ENCODE measurements at regions not wholly inside any gene's neighbourhood (a gene's known extent, or its start where the extent isn't known, plus 50 kb on each side); places are given as distances from the start of the nearest gene placed in this dataset.

DNA sequence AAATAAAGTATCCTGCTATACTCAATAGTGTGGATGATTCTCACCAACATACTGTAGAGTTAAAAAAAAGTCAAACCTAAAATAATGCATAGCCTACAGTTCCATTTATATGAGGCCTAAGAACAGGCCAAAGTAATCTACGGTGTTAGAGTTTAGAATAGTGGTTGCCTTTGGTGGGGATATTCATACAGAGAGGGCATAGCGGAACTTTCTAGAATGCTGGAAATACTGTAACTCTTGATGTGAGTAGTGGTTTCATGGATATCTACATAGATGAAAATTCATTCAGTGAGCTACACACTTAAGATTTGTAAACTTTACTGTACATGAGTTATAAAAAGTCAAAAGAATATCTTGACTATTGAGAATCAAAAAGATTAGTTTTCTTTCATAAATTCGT, 349.9 kb upstream of the NFE2L3 start:
- intact Hi-C loops (cut with micrococcal nuclease), result no loop called here

DNA sequence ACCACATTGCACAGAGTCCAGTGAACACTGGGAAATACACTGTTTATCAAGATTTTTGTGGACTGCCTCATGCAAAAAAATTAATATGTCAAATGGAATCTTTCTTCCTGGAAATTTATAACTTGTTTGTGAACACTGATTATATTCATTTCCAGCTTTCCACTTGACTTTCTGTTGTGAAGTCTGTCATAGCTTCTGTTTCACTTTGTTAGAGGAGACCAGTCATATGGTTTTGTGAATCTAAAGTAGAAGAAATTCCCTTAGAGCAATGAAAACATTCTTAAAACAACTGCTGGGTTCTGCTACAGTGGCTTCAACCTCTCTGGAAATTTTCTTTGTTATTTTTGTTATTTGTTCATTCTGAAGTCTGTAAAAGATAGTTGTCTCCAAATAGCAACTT, 349.5 kb upstream of the NFE2L3 start:
- intact Hi-C loops (cut with micrococcal nuclease), result no loop called here

DNA sequence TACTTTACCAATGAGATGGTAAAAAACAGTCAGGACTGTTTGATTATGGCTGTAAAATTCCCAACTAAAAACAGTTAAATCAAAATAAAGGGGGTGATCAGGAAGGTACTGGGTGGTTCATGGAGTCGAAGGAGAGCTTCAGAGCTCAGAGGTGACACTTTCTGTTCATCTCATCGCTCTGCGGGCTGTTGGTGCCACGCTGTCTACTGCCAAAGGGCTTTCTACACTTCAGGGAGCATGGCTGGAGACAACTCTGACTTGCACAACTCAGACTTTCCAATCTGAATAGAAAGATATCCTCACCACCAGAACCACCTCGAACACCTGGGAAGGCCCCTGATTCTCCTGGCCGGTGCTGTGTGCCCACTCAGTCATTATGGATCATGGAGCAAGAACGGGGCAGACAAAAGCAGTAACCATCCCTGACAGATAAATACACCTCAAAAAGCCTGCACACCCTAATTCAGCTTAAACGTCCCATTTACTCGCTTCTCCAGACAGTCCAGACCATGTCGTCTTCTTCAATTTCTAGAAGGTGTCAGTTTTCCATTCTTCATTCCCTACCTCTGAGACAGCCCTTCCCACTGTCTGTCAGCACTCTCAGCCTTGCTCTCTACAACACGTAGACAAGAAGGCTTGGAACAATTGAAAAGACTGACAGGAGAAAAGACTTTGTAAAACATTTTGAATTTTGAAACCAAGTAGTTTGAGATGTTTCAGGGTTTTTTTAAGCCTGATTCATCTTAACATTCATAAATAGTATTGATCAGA, 348.7 kb upstream of the NFE2L3 start:
- intact Hi-C loops (cut with micrococcal nuclease), result no loop called here

DNA sequence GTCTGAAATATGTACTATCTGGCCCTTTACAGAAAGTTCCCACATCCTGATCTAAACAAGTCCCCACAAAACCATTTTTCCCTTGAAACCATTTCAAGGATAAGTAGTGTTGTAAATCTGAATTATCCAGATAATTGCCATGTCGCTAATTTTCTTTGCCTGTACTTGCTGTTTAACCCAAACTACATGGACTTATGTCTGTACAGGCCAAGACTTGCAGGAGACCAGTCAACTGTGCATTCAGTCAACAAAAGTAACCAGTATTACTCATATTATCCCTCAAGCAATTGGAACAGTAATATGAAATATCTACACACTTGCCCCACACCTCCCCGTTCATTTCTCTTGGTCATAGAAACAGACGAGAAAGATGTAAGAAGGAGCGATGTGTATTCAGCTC, 347.8 kb upstream of the NFE2L3 start:
- intact Hi-C loops (cut with micrococcal nuclease), result no loop called here

DNA sequence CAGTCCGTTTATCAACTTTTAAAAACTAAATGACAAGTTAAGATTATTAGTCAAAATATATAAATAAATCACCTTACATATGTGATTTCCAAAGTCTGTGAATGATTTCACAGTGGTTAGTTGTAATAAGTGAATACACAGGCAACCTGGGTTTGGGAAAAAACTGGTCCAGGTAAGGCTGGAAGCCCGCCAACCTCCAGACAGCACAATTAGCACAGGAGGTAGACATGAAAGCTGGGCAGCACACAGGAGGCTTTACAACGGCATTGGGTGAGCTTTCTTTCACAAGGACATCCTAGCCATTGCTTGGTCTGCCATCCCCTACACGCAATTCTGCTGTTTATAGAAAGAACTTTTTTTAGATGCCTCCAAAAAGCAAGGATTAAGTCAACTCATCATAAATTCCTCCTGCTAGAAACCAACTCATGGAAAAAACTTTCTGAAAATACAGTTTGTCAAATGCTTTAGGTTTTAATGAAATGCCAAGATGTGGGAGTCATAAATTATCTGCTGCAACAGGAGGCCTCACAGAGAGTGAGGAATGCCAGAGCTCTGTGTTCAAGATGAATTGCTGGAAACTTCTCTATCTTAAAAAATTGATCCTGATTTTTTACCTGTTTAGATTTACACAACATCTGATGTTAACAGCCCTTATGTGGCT, 346.8 kb upstream of the NFE2L3 start:
- intact Hi-C loops (cut with micrococcal nuclease), result no loop called here

DNA sequence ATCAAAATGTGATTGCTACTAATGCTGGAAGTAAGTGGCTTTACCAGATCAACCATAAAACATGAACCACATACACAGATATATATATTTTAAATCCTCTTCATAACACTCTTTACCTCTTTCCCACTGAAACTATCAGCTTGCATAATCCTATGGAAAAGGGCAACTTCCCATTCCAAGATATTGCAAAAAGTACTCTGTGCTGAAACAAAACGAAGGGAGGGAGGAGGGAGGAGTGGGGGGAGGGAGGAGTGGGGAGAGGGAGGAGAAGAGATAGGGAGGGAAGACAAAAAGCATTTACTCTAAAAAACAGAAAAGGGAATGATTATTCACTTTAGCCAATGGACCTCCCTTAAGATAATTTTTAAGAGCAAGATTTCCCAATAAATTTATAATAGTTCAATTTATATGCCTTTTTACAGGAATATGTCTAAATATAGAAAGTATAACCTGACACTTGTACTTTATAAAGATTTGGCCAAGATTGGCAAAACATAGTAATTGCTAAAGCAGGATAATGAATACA, 344.8 kb upstream of the NFE2L3 start:
- intact Hi-C loops (cut with micrococcal nuclease), result no loop called here

DNA sequence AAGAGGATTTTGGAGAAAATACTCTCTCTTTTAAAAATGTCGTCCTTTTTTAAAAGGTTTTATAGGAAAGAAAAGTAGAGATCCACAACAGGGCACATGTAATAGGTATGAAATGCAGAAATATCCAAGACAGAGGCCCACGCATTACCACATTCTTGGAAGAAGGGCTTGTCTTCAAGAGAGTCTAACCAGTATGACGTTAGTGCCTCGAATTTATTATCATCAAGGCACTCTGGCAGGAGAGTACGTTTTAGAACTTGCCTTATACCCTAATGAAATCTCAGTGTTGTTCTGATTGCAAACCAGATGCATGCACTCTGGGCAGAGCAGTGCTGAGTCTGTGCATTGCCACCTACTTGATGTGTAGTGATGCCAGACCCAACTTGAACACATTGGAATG, 342.6 kb upstream of the NFE2L3 start:
- intact Hi-C loops (cut with micrococcal nuclease), result no loop called here

DNA sequence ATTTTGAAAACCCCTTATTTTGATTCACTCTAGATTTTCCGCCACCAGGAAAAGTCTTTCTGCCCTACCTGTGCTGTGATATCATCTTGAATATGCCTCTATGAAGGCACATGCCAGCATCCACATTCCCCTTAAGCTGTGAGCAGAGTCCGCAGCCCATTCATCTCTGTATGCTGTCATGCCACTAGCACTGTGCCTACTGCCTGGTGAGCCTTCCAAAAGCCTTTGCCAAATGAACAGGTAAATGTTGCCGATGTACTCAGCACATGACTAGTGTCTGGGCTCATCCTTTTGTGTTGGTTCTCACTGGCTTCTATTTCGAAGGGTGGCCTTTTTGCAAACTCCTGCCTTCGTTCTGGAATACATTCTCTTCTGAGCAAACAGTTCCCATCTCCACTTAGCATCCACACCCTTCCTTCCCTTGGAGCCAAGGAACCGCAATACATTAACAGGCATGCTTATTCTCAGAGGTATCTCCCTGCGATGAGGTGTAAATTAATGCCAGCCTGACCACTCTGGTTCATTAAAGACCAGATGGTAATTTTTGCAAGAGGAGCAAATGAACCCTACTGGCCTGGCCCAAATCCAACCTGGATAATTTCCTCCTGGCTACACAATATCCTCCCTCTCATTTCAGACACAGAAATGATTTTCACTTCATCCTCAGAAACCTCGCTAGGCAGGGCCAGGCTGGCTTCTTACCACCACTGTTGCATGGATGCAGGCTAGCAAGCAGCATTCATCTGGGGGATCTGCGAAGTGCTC, 339.7 kb upstream of the NFE2L3 start:
- intact Hi-C loops (cut with micrococcal nuclease), result no loop called here

DNA sequence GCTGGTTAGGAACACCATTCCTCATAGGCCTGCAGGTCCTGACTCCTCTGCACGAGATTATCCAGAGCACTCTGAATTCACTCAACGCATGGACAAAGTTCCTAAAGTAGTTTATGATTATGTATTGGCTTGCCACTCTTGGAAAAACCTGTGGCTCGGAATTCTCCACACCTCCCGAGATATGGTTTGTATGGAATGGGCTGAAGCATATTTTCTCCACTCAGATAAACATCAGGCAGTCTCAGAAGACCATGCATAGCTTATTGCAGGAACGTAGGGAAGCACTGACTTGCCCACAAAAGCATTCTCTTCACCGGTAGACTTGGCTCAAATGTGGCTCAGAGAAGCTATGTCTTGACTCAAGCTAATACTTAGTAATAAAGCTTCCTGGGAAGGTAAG, 338.6 kb upstream of the NFE2L3 start:
- intact Hi-C loops (cut with micrococcal nuclease), result no loop called here

DNA sequence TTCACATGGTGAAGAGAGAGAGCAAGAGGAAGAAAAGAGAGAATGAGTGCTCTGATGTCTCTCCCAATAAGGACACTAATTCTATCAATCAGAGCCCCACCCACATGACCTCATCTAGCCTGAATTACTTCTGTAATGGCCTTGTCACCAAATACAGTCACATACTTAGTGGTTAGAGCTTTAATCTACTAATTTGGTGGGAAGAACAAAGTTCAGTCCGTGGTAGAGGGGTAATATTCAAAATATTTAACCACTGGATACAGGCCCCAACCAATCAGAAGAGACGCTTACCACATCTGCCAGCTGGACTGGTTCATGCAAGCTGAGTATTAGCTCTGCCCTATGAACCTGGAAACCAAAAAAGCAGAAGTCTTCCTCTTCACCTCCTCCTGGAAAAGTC, 336.3 kb upstream of the NFE2L3 start:
- intact Hi-C loops (cut with micrococcal nuclease), result no loop called here

DNA sequence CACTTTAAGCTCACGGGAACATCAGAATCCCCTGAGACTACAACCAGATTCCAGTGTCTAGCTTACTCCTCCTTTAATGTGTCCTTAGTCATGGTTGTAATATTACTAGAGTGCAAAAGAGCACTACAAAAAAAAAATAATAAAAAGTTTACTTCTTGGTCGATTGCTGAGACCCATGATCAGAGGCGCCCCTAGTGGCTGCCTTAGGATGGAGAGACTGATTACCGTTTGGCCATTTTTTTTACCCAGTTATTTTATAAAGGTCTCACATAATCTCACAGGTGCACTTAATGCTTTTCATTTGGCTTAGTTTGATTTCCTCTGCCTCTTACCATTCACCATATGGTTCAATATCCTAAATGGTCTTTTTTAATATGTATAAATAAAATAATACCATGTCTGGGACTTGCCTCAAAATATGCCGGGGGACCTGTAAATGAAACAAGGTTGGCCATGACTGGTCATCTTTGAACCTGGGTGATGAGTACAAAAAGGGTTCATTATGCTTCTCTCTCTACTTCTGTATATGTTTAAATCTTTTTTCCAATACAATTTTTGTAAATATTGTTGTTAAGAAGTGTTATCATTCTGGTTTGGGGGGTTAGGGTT, 331.5 kb upstream of the NFE2L3 start:
- intact Hi-C loops (cut with micrococcal nuclease), result no loop called here

DNA sequence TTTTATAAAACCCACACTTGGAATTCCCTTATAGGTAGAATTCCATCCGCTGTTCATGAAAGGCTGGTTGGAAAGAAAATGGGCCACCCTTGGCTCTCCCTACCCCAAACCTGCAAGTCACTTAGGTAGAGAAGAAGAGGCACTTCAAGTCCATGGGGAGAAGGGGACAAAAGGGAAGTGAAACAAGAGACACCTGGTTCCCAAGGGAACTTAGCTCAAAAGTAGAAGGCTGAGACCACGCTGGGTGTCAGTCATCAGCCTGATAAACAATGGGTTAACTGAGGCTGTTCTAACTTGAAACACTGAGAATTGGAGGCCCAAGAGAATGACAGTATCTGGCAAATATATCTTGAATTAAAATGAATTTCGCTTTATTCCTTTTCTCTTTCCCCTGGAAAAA, 330.8 kb upstream of the NFE2L3 start:
- intact Hi-C loops (cut with micrococcal nuclease), result no loop called here

DNA sequence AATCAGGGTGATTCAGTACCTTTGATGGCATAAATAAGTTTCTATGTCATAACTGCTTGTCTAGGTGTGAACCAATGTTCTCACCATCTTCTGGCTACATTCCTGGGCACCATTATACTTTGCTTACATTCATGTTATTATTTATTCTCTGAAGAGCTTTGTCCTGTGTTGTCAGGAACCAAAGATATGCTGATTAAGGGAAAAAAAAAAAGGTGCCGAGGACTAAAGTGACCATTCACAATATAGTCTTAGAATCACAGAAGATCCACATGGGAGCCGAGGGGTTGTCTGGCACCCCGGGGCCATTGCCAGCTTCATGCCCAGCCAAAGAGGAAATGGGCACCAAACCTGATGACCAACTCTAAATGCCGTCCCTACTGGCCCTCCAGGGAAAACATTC, 329.2 kb upstream of the NFE2L3 start:
- intact Hi-C loops (cut with micrococcal nuclease), result no loop called here

DNA sequence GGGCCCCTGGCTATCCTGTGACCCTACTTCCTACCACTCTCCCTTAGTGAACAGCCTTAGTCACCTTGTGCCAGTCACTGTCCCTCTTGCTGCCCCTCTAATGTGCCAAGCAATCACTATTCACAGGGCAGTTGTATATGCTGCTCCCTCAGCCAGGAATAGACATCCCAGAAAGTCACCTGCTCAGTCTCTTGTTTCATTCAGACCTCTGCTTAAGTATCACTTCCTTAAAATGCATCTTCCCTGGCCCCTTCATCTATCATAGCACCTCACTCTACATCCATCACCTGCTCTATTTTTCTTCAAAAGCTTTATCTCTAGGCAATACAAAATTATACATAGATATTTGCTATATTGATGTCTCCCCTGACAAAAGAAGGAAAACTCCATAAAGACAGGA, 328.4 kb upstream of the NFE2L3 start:
- intact Hi-C loops (cut with micrococcal nuclease), result no loop called here

DNA sequence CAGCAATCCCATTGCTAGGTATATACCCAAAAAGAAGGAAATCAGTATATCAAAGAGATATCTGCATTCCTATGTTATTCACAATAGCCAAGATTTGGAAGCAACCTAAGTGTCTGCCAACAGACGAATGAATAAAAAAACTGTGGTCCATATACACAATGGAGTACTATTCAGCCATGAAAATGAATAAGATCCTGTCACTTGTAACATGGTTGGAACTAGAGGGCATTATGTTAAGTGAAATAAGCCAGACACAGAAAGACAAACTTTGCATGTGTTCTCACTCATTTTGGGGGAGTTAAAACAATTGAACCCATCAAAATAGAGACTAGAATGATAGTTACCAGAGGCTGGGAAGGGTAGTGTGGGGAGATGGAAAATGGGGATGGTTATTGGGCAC, 323.5 kb upstream of the NFE2L3 start:
- intact Hi-C loops (cut with micrococcal nuclease), result no loop called here

DNA sequence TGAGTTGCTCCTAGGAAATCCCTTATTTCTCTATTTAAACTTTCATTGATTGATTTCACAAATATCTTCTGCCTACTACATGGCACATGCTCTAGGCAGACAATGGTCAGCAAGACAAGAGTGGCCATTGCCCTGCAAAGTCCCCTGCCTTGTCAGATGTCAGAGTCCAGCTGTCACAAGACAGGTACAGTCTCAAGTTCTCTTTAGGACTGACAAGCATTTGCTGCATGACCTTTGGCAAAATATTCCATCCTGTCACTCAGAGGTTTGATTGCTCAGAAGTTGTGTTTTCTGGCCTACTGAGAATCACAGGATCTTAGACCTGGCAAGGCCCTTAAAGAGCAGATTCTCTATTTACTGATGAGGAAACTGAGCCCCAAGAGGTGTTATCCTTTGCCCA, 322.3 kb upstream of the NFE2L3 start:
- intact Hi-C loops (cut with micrococcal nuclease), result no loop called here

DNA sequence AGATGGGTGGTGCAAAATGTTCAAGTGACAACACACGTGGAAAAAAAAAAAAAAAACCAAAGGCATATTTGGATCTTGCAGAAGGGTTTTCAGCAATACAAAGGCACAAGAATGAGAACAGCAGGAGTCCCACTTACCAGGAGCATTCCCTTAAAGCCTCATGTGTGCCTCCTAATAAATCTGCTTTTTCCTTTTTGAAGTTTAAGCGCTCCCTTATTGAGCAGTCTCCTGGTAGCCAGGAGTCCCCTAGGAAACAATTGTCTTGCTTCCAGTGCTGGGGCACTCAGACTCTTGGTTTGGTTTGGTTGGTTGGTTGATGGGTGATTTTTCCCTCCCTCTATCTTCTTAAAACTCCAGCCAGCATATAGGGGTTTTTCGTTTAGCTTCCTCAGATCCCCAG, 321.8 kb upstream of the NFE2L3 start:
- intact Hi-C loops (cut with micrococcal nuclease), result no loop called here

DNA sequence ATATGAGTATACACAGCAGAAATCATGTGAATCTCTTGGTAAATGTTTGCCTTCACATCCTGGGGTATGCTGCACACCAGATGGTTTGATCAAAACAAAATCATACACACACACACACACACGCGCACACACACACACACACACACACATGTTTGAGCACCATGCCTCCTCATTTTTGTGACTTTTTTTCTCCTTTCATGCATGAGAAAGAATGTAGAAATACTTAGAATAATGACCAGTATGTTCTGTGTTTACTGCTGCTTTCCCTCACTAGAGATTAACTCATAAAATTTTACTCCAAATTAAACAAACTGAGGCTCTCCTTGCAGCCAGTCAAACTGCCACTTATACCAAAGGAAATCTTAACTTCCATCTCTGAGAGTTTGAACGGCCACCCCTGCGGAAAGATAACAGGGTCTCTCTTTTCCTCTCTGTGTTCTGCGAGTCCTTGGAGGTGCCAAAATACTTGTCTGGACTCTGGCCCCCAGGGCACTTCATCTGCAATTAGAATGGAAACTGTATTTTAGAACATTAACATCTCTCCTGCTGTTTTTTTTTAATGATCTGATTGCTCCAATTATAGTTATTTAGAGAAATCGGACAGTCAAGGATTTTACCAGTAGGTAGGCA, 320.8 kb upstream of the NFE2L3 start:
- intact Hi-C loops (cut with micrococcal nuclease), result no loop called here

DNA sequence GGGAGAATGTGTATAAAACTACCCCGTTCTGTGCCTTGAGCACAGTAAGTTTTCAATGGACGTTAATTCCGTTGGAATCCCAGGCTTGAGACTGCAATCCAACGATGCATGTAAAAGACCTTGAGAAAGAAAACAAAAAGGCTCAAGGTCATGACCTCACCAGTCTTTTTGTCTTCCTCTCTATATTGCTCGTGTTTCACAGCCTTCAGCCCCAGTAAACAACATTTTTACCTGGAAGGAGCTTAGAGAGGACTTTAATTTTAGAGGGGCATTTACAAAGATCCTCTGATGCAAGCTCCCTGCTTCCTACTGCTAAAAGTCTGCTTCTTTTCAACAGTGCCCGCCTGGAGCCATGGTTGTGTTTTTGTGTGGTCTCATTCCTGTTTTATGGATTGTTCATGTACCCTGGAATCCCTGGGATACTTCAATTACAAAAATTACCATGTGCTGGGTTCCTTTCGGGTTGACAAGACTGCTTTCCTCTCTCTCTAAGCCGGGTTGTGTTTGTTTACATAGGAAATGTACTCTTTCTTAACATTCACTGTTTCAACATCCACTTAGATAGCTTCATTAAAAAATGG, 320.1 kb upstream of the NFE2L3 start:
- intact Hi-C loops (cut with micrococcal nuclease), result no loop called here

DNA sequence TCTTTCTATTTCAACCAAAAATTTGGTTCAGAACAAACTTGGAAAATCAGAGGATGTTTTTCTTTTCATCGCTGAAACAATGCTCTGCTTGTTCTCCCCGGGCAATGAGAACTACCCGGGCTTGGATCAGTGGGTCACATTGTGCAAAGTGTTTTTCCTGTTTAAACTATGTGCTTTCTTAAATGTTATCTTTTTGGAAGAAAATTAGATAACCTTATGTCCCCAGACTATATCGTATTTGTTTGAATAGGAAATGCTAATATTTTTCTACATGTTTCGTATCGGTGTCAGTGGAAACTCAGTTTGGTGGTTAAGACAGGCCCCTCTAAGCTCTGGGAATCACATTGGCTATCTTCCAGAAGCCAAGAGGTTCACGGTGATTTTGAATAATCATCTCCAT, 319.5 kb upstream of the NFE2L3 start:
- intact Hi-C loops (cut with micrococcal nuclease), result no loop called here

DNA sequence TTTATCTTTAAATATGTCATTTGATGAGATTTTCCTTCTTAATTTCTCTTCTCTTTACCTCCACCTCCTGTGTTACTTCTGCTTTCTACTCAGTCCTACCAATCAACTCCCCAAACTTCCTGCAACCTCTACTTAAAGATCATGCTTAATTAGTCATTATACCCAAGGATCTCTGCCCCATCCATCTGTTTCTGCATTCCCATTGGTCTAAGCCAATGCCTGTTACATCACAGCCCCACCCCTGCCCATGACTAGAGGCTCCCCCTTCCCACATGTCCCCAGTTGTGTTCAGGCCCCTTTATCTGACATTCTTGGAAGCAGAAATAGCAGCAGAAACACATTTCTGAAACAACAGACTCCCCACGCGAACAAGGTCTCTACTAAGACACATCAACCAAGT, 319.1 kb upstream of the NFE2L3 start:
- intact Hi-C loops (cut with micrococcal nuclease), result no loop called here

Data from T-helper 1 cell treated with Interleukin-12 subunit alpha and Interleukin-12 subunit beta and Interleukin-4 antibody, amounts not matched to agents 30 ng/mL and 1 ng/mL, for 36 hours (primary cell).